HG03135 (cell line): ENCODE measurements at regions not wholly inside any gene's neighbourhood (a gene's known extent, or its start where the extent isn't known, plus 50 kb on each side); places are given as distances from the start of the nearest gene placed in this dataset.

ENCODE experiments used
- ATAC-seq: cut with Tn5 transposase; IDR thresholded peaks from one replicate; pipeline ENCODE4 v1.9.1; 2021; ENCODE audit warnings: mild to moderate bottlenecking, moderate library complexity; ENCODE audit not compliant: unreplicated experiment

- no peak for ATAC-seq
These were observed 133.7 kb downstream of the NMUR2 start for GRCh38 chr5:152271420-152271819.

- no peak for ATAC-seq
These were observed 135.0 kb downstream of the NMUR2 start for GRCh38 chr5:152270096-152270495.

- ATAC-seq, result no peak
These were observed 135.5 kb downstream of the NMUR2 start for GRCh38 chr5:152269533-152269932.

- no peak for ATAC-seq
These were observed 140.3 kb downstream of the NMUR2 start for GRCh38 chr5:152264645-152265254.

- ATAC-seq, result no peak
These were observed 142.4 kb downstream of the NMUR2 start for GRCh38 chr5:152262667-152263066.

- no peak for ATAC-seq
These were observed 144.1 kb downstream of the NMUR2 start for GRCh38 chr5:152260940-152261339.

- no peak for ATAC-seq
These were observed 145.4 kb downstream of the NMUR2 start for GRCh38 chr5:152259702-152260101.

- ATAC-seq, result no peak
These were observed 148.5 kb downstream of the NMUR2 start for GRCh38 chr5:152256580-152256979.

GRCh38 chr5:152255411-152255810 is 149.7 kb downstream of the NMUR2 start:
- ATAC-seq, result no peak

GRCh38 chr5:152247850-152248385 is 157.2 kb downstream of the NMUR2 start:
- ATAC-seq, result no peak

GRCh38 chr5:152246401-152246800 is 158.7 kb downstream of the NMUR2 start:
- no peak for ATAC-seq

GRCh38 chr5:152237531-152237930 is 167.5 kb downstream of the NMUR2 start:
- no peak for ATAC-seq

GRCh38 chr5:152226191-152226590 is 178.9 kb downstream of the NMUR2 start:
- no peak for ATAC-seq

- no peak for ATAC-seq
These were observed 183.1 kb downstream of the NMUR2 start for GRCh38 chr5:152221721-152222629.

GRCh38 chr5:152218694-152219093 is 186.4 kb downstream of the NMUR2 start:
- ATAC-seq, result no peak

GRCh38 chr5:152205804-152206203 is 199.3 kb downstream of the NMUR2 start:
- ATAC-seq, result no peak

GRCh38 chr5:152202321-152202720 is 202.8 kb downstream of the NMUR2 start:
- ATAC-seq, result no peak

GRCh38 chr5:152193391-152194107 is 211.5 kb downstream of the NMUR2 start:
- ATAC-seq, result no peak

GRCh38 chr5:152188251-152188650 is 216.8 kb downstream of the NMUR2 start:
- no peak for ATAC-seq

GRCh38 chr5:152187668-152188067 is 217.4 kb downstream of the NMUR2 start:
- no peak for ATAC-seq

GRCh38 chr5:152185547-152186245 is 219.4 kb downstream of the NMUR2 start:
- ATAC-seq, result no peak
